HG03354 (cell line): ENCODE measurements at regions not wholly inside any gene's neighbourhood (a gene's known extent, or its start where the extent isn't known, plus 50 kb on each side); places are given as distances from the start of the nearest gene placed in this dataset.

ENCODE experiments used
- ATAC-seq: cut with Tn5 transposase; IDR thresholded peaks from one replicate; pipeline ENCODE4 v1.9.1; 2021; ENCODE audit warnings: mild to moderate bottlenecking; ENCODE audit not compliant: unreplicated experiment, poor library complexity, severe bottlenecking

DNA sequence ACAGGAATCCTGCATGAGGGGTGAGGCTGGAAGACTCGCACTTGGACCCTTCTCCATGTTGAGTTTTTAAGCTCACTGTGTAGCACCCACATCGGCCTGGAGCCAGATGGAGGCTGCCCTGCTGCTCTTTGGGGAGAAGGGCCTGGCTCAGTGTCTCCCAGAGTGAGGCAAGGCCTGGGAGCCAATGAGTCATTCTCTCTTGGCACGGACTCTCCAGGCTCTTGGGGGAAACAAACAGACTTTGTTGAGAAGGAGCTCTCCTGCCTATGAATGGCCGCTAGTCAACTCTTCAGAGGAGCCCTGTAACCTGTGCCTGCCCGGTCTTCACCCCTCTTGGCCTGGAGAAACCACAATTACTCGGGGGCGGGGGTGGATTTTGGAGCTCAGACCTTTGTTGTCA lies 50.8 kb upstream of the MAF start:
- ATAC-seq = no peak
